K562 (cell line): ENCODE measurements at regions not wholly inside any gene's neighbourhood (a gene's known extent, or its start where the extent isn't known, plus 50 kb on each side); places are given as distances from the start of the nearest gene placed in this dataset.

Source experiments
- EHMT2 ChIP-seq: fragments of 450-650 bp; IDR thresholded peaks from 2 replicates; pipeline ENCODE4 v1.6.1; 2018; ENCODE audit warnings: antibody characterized with exemption
- MIER1 ChIP-seq: fragments of 450-650 bp; IDR thresholded peaks from 2 replicates; pipeline ENCODE4 v1.6.1; 2016; ENCODE audit warnings: antibody characterized with exemption, mild to moderate bottlenecking, low read depth
- SIN3A ChIP-seq, 2 experiments: fragments of 150-350 bp in 1 of 2; IDR thresholded peaks; 2 replicates each; pipeline ENCODE4 v1.6.1; 2011 to 2016; ENCODE audit warnings: borderline replicate concordance in 2 of 2, low read depth in 2 of 2, low read length in 2 of 2, mild to moderate bottlenecking in 2 of 2, moderate library complexity in 2 of 2; ENCODE audit not compliant: control insufficient read depth in 1 of 2
- TF ChIP-seq, protein P1 (sequence below), 2 experiments: fragments of 450-650 bp; formaldehyde crosslinking in 1 of 2; IDR thresholded peaks; 2 replicates each; pipeline versions ENCODE4 v1.4.0 to v1.6.1; 2014 to 2020; ENCODE audit warnings: mild to moderate bottlenecking in 2 of 2, borderline replicate concordance in 1 of 2, low read depth in 1 of 2
- TF ChIP-seq, protein P2 (sequence below), 3 experiments: IDR thresholded peaks in 2 of 3; conservative IDR thresholded peaks in 1 of 3; 2 replicates each; pipeline ENCODE4 v1.5.1; 2011 to 2012; ENCODE audit warnings: low read length in 3 of 3, mild to moderate bottlenecking in 3 of 3, control low read depth in 2 of 3, improper control_type of control experiment in 1 of 3, inconsistent platforms in 1 of 3, low read depth in 1 of 3, mixed read lengths in 1 of 3, moderate library complexity in 1 of 3; ENCODE audit not compliant: insufficient read depth in 2 of 3

DNA sequence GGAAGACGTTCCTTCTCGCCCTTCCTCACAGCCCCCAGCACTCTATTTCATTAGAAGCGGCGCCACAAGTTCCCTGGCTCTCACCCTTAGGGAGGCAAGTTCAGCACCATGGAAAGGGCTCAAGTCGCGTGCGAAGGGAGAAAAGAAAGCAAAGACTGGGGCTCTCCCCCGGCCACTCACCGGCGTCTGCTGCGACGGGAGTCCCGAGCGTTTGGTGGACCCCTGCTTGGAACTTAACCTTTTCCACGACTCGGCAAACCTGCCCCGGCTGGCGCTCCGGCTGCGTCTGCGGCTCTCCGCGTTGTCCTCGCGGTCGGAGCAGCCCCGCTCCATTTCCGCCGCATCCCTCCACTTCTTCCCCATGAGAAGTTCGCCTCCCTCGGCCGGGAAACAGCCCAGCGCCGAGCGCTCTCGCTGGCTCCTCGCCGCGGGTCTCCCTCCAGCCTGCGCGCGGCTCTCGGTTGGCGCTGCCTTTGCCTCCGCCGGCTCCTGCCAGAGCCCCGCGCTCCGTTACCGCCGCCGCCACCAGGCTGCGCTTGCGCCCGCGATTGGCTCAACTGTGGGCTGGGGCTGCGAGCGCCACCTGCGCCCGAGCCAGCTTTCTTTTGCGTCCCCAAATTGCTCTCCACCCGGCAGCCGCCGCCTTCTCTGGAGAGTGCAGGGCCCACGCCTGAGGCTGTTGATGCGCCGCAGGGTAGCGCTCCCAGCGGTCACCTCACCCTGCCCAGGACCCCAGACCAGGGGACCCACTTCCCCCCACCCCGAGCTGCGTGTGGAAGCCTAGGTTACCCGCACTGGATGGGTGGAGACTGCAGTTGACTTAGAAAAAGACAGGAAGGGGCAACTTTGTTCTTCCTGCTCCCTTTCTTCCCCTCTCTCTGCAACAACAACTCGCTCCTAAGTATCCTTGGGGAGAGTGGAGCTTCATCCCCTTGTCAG is 321.6 kb downstream of the CEMIP2 start (continued):
- TF ChIP-seq, protein P1, sequence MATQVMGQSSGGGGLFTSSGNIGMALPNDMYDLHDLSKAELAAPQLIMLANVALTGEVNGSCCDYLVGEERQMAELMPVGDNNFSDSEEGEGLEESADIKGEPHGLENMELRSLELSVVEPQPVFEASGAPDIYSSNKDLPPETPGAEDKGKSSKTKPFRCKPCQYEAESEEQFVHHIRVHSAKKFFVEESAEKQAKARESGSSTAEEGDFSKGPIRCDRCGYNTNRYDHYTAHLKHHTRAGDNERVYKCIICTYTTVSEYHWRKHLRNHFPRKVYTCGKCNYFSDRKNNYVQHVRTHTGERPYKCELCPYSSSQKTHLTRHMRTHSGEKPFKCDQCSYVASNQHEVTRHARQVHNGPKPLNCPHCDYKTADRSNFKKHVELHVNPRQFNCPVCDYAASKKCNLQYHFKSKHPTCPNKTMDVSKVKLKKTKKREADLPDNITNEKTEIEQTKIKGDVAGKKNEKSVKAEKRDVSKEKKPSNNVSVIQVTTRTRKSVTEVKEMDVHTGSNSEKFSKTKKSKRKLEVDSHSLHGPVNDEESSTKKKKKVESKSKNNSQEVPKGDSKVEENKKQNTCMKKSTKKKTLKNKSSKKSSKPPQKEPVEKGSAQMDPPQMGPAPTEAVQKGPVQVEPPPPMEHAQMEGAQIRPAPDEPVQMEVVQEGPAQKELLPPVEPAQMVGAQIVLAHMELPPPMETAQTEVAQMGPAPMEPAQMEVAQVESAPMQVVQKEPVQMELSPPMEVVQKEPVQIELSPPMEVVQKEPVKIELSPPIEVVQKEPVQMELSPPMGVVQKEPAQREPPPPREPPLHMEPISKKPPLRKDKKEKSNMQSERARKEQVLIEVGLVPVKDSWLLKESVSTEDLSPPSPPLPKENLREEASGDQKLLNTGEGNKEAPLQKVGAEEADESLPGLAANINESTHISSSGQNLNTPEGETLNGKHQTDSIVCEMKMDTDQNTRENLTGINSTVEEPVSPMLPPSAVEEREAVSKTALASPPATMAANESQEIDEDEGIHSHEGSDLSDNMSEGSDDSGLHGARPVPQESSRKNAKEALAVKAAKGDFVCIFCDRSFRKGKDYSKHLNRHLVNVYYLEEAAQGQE (IDR thresholded peaks at IDR 0.05; ENCODE audit: borderline replicate concordance), result peak; percentile 96
- TF ChIP-seq, protein P1 (CRISPR knock-in tag; IDR thresholded peaks at IDR 0.05; ENCODE audit: low read depth), result peak; percentile 88
- no peak for TF ChIP-seq SIN3A (IDR thresholded peaks at IDR 0.05; ENCODE audit: borderline replicate concordance in 2 of 2, control insufficient read depth in 1 of 2, low read depth in 2 of 2, low read length in 2 of 2)
- TF ChIP-seq EHMT2, result peak; percentile 87
- peak; percentile 87 for TF ChIP-seq MIER1
- TF ChIP-seq, protein P2, sequence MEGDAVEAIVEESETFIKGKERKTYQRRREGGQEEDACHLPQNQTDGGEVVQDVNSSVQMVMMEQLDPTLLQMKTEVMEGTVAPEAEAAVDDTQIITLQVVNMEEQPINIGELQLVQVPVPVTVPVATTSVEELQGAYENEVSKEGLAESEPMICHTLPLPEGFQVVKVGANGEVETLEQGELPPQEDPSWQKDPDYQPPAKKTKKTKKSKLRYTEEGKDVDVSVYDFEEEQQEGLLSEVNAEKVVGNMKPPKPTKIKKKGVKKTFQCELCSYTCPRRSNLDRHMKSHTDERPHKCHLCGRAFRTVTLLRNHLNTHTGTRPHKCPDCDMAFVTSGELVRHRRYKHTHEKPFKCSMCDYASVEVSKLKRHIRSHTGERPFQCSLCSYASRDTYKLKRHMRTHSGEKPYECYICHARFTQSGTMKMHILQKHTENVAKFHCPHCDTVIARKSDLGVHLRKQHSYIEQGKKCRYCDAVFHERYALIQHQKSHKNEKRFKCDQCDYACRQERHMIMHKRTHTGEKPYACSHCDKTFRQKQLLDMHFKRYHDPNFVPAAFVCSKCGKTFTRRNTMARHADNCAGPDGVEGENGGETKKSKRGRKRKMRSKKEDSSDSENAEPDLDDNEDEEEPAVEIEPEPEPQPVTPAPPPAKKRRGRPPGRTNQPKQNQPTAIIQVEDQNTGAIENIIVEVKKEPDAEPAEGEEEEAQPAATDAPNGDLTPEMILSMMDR (IDR thresholded peaks at IDR 0.05 in 2 of 3, conservative IDR thresholded peaks at IDR 0.05 in 1 of 3; ENCODE audit: insufficient read depth in 2 of 3, low read depth in 1 of 3, low read length in 3 of 3), result peak in 2 of 3 experiments; percentile 23 to 66; a peak in 3 of 6 replicates
- TF ChIP-seq, all 486 proteins: peak for 7
